KMS-11 (cell line): ENCODE measurements at regions not wholly inside any gene's neighbourhood (a gene's known extent, or its start where the extent isn't known, plus 50 kb on each side); places are given as distances from the start of the nearest gene placed in this dataset.

Experiments
- H2AFZ ChIP-seq: fragments of 200-600 bp; sonication (generic); 2 replicates; pipeline ENCODE4 v1.6.1; 2016; ENCODE audit warnings: antibody characterized with exemption, mixed run types, low read depth
- H3K27ac ChIP-seq: fragments of 200-600 bp; sonication (generic); 2 replicates; pipeline ENCODE4 v1.6.1; 2016; ENCODE audit warnings: mild to moderate bottlenecking, mixed run types
- H3K27me3 ChIP-seq: fragments of 200-600 bp; sonication (generic); 2 replicates; pipeline ENCODE4 v1.6.1; 2017; ENCODE audit warnings: mild to moderate bottlenecking, low read depth, mixed run types, moderate library complexity; ENCODE audit not compliant: insufficient read depth
- H3K36me3 ChIP-seq: fragments of 200-600 bp; sonication (generic); 2 replicates; pipeline ENCODE4 v1.6.1; 2017; ENCODE audit warnings: mild to moderate bottlenecking, mixed run types; ENCODE audit not compliant: insufficient read depth
- H3K4me1 ChIP-seq: fragments of 200-600 bp; sonication (generic); 2 replicates; pipeline ENCODE4 v1.6.1; 2016; ENCODE audit warnings: mild to moderate bottlenecking, low read depth, mixed run types; ENCODE audit not compliant: poor library complexity, severe bottlenecking
- H3K4me2 ChIP-seq: fragments of 200-600 bp; sonication (generic); 2 replicates; pipeline ENCODE4 v1.7.0; 2016; ENCODE audit warnings: mild to moderate bottlenecking, mixed run types
- H3K4me3 ChIP-seq: fragments of 200-600 bp; sonication (generic); IDR thresholded peaks from 2 replicates; pipeline ENCODE4 v1.6.1; 2017; ENCODE audit warnings: low read depth, low read length, mixed read lengths; ENCODE audit not compliant: insufficient read depth
- H3K79me2 ChIP-seq: fragments of 200-600 bp; sonication (generic); 2 replicates; pipeline ENCODE4 v1.6.1; 2016; ENCODE audit warnings: low read depth, mixed run types; ENCODE audit not compliant: insufficient read depth
- H3K9ac ChIP-seq: fragments of 200-600 bp; sonication (generic); 2 replicates; pipeline ENCODE4 v1.6.1; 2016; ENCODE audit warnings: mild to moderate bottlenecking, mixed run types
- H4K20me1 ChIP-seq: fragments of 200-600 bp; sonication (generic); 2 replicates; pipeline ENCODE4 v1.6.1; 2016; ENCODE audit warnings: mild to moderate bottlenecking, mixed run types; ENCODE audit not compliant: insufficient read depth
- TF ChIP-seq, protein P1 (sequence below): fragments of 200-600 bp; sonication (generic); conservative IDR thresholded peaks from 2 replicates; pipeline ENCODE4 v1.6.1; 2017; ENCODE audit warnings: low read depth, mild to moderate bottlenecking, antibody characterized with exemption, low read length, moderate library complexity, mixed read lengths

DNA sequence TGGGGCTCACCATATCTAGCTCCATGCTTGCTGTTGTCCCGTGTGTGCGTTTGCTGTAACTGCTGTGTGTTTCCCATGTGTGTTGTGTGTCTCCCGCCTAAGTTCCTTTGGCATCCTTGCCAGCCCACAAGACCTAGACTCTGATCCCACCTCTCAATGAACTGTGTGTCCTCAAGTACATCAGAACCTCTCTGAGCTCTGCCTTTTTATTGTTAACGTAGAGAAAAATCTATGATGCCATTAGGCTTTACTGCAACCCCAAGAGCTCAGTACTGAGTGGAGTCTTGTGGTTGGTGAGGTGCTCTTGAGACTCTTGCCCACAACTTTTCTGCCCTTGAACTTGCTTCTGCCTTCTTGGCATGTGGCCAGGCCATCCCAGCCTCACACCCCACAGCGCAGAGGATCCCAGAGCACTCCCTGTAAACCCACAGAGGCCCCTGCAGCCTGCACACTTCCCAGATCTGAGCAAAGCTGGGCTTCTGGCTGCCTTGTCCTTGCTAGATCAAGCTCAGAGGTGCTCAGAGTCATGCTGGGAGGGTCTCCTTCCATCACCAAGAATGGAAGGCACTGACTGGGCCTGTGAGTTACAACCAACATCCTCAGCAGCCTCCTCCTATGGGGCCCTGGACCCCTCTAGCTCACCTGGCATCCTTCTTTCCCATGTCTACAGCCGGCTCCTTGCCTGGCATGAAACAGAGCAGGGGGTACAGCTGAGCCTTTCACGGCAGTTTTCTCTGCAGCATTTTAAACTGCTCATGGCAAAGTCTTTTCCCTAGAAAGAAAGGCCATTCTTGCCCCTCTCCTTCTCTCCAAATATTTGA lies 643.4 kb downstream of the ACTR3B start:
- no peak overlapping the region for H3K4me3 ChIP-seq
- no peaks in the 10 kb centered on the region for H3K4me1 ChIP-seq
- H3K36me3 ChIP-seq, result no peaks in the 10 kb centered on the region
- no peak overlapping the region for H3K27ac ChIP-seq
- no peaks in the 10 kb centered on the region for H3K27me3 ChIP-seq
- no peaks in the 10 kb centered on the region for H4K20me1 ChIP-seq
- TF ChIP-seq, protein P1, sequence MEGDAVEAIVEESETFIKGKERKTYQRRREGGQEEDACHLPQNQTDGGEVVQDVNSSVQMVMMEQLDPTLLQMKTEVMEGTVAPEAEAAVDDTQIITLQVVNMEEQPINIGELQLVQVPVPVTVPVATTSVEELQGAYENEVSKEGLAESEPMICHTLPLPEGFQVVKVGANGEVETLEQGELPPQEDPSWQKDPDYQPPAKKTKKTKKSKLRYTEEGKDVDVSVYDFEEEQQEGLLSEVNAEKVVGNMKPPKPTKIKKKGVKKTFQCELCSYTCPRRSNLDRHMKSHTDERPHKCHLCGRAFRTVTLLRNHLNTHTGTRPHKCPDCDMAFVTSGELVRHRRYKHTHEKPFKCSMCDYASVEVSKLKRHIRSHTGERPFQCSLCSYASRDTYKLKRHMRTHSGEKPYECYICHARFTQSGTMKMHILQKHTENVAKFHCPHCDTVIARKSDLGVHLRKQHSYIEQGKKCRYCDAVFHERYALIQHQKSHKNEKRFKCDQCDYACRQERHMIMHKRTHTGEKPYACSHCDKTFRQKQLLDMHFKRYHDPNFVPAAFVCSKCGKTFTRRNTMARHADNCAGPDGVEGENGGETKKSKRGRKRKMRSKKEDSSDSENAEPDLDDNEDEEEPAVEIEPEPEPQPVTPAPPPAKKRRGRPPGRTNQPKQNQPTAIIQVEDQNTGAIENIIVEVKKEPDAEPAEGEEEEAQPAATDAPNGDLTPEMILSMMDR, result no peak
- no peak overlapping the region for H3K9ac ChIP-seq
- H3K79me2 ChIP-seq, result no peaks in the 10 kb centered on the region
- H3K4me2 ChIP-seq, result no peak overlapping the region
- no peak overlapping the region for H2AFZ ChIP-seq

DNA sequence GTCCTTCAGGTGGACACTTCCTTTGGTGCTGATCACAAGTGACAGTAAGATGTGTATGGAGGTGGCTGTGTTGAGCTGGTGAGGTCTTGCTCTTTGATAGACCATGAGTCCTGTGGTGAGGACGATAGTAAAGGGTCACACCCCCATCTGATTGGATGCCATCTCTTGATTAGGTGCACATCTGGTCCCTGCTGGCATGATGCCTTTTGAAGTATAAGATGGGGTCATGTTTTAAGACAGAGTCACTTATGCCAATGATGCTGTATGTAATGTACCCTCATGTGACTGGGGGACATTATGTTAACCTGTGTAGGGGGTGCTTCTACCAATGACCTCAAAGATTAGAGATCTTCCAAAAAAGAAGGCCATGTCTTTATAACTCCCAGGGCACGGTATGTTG lies 644.6 kb downstream of the ACTR3B start:
- H4K20me1 ChIP-seq, result no peaks in the 10 kb centered on the region
- H3K4me1 ChIP-seq, result no peaks in the 10 kb centered on the region
- H3K4me3 ChIP-seq, result no peak overlapping the region
- H3K36me3 ChIP-seq, result no peaks in the 10 kb centered on the region
- no peaks in the 10 kb centered on the region for H3K79me2 ChIP-seq
- no peaks in the 10 kb centered on the region for H3K27me3 ChIP-seq
- H3K27ac ChIP-seq, result no peak overlapping the region
- H3K9ac ChIP-seq, result no peak overlapping the region
- TF ChIP-seq, protein P1, result no peak
- H2AFZ ChIP-seq, result no peak overlapping the region
- no peak overlapping the region for H3K4me2 ChIP-seq

DNA sequence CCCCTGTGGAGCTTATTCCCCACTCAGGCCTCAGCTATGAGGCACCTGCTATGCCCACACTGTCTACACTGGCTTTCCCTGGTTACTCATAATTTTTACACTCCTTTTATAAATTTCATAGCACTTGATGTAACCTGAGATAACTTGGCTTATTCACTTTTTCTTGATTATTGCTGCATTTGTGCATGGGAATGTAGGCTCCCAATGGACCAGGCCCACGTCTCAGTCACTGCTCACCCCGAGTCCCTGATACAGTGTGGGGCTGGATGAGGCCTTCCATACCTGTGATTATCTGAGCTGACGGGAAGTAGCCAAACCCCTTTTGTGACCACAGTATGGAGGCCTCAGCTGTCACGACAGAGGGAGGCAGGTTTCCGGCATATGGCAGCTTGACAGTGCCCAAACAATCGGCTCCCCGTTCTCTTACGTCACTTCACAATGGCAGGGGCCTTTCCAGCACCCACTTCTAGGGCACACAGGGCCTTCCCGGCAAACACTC lies 645.3 kb downstream of the ACTR3B start:
- H3K4me3 ChIP-seq, result no peak overlapping the region
- no peaks in the 10 kb centered on the region for H3K36me3 ChIP-seq
- H3K9ac ChIP-seq, result no peak overlapping the region
- no peak overlapping the region for H3K27ac ChIP-seq
- H3K27me3 ChIP-seq, result no peaks in the 10 kb centered on the region
- no peak overlapping the region for H2AFZ ChIP-seq
- no peak overlapping the region for H3K4me2 ChIP-seq
- no peaks in the 10 kb centered on the region for H4K20me1 ChIP-seq
- no peaks in the 10 kb centered on the region for H3K4me1 ChIP-seq
- H3K79me2 ChIP-seq, result no peaks in the 10 kb centered on the region
- TF ChIP-seq, protein P1, result no peak

DNA sequence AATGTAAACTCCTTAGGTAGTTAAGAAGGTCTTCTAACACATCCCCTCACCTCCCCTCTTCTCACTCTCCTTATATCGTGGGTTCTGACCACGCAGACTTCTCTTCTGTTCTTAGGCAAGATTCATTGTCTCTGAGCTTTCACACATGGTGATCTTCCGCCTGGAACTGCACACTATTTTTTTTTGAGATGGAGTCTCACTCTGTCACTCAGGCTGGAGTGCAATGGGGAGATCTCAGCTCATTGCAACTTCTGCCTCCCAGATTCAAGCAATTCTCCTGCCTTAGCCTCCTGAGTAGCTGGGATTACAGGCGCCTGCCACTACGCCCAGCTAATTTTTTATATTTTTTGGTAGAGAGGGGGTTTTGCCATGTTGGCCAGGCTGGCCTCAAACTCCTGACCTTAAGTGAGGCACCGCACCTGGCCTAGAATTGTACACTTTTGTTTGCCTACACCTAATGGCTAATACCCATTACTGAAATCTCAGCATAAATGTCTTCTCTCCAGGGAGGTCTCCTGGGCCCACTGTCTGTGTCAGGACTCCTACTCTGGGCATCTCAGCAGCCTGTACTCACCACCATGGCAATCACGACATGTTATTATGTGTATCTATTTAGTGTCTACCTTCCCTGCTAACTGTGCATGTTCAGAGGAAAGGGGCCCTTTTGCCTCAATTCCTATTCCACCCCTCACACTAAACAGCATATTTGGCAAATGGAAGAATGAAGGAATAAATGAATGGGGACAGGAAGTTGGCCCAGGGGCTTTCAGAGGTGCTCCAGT lies 646.3 kb upstream of the DPP6 start:
- Histone ChIP-seq H2AFZ (no peak overlapping the region), H3K9ac (no peak overlapping the region)
- TF ChIP-seq, protein P1, result no peak

More for the DNA sequence above, 646.3 kb upstream of the DPP6 start:
- H3K4me3 ChIP-seq, result no peak overlapping the region
- no peaks in the 10 kb centered on the region for H3K27me3 ChIP-seq
- H4K20me1 ChIP-seq, result no peaks in the 10 kb centered on the region
- no peaks in the 10 kb centered on the region for H3K79me2 ChIP-seq
- H3K36me3 ChIP-seq, result no peaks in the 10 kb centered on the region
- H3K4me1 ChIP-seq, result no peaks in the 10 kb centered on the region
- no peak overlapping the region for H3K27ac ChIP-seq
- no peak overlapping the region for H3K4me2 ChIP-seq
